HL-60 (cell line): ENCODE measurements at regions not wholly inside any gene's neighbourhood (a gene's known extent, or its start where the extent isn't known, plus 50 kb on each side); places are given as distances from the start of the nearest gene placed in this dataset.

Experiments
- DNase-seq, 2 experiments: peaks; one replicate each; pipeline ENCODE4 v3.0.0-alpha.2; 2010 to 2020; ENCODE audit warnings: low read depth in 1 of 2, low spot score in 1 of 2
- H3K27ac ChIP-seq: fragments of 250-450 bp; sonication (Bioruptor Pico); replicated peaks from 2 replicates; pipeline ENCODE4 v1.5.1; 2020; ENCODE audit warnings: mild to moderate bottlenecking, moderate library complexity
- H3K27me3 ChIP-seq: fragments of 250-450 bp; sonication (Bioruptor Pico); 2 replicates; pipeline ENCODE4 v1.5.1; 2021; ENCODE audit warnings: mild to moderate bottlenecking, moderate library complexity; ENCODE audit not compliant: insufficient read depth, poor library complexity, severe bottlenecking
- H3K4me3 ChIP-seq: replicated peaks from 2 replicates; pipeline ENCODE4 v1.5.1; 2011; ENCODE audit warnings: mild to moderate bottlenecking, control low read depth, low read length; ENCODE audit not compliant: insufficient read depth
- GABPA ChIP-seq: IDR thresholded peaks from 2 replicates; pipeline ENCODE4 v1.6.1; 2012; ENCODE audit warnings: low read depth
- POLR2AphosphoS5 ChIP-seq: IDR thresholded peaks from 2 replicates; pipeline ENCODE4 v1.6.1; 2012; ENCODE audit warnings: low read depth
- SPI1 ChIP-seq: IDR thresholded peaks from 2 replicates; pipeline ENCODE4 v1.6.1; 2012; ENCODE audit warnings: low read depth, mild to moderate bottlenecking, borderline replicate concordance
- TF ChIP-seq, protein P1 (sequence below): IDR thresholded peaks from 2 replicates; pipeline ENCODE4 v1.6.1; 2012; ENCODE audit warnings: low read depth; ENCODE audit not compliant: insufficient replicate concordance
- TF ChIP-seq, protein P2 (sequence below): IDR thresholded peaks from one replicate; pipeline ENCODE4 v1.5.1; 2011; ENCODE audit warnings: low read length, control low read depth, inconsistent platforms; ENCODE audit not compliant: insufficient read depth

DNA sequence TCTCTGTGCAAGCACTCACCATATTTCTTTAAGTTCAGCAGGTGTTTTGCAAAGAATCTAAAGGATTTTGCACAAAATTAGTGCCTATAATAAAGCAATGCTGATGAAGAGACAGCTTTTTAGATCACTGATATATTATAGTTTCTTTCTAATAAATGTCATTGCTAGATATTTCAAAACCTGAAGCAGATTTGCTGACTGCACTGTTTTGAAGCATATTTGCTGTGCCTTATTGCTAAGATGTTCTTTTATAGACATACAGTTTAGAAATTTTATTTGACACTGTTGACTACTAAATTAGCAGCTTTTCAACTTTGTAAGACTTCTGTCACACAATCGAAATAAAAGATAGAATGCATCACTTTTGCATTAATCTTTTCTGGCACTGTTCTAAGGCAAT is 620.9 kb upstream of the CELF4 start:
- DNase-seq = no peak
- no peak for TF ChIP-seq SPI1
- TF ChIP-seq POLR2AphosphoS5 = no peak
- Histone ChIP-seq H3K4me3 (no peak overlapping the region), H3K27me3 (no peaks in the 10 kb centered on the region), H3K27ac (no peak overlapping the region)

DNA sequence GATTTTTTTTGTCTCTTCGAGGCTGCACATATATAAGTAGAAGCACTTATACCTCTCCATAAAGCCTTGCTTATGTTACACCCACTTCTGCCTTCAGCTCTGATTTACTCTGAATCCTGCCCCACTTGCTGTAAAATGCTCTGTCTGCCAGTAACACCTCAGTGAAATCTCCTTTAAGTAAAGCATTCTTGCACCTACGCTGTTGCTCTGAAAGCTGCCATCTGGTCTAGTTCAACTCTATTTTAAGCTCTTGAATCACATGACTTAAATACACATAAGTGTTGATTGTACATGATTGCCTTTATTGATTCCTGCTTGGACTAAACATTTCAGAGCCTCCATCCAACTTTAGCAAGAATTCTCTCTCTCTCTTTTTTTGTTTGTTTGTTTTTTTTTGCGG is 609.0 kb upstream of the CELF4 start:
- Histone ChIP-seq H3K4me3 (no peak overlapping the region), H3K27me3 (no peaks in the 10 kb centered on the region), H3K27ac (no peak overlapping the region)
- no peak for DNase-seq
- TF ChIP-seq SPI1 (no peak), GABPA (no peak), POLR2AphosphoS5 (no peak)
- TF ChIP-seq, protein P1, sequence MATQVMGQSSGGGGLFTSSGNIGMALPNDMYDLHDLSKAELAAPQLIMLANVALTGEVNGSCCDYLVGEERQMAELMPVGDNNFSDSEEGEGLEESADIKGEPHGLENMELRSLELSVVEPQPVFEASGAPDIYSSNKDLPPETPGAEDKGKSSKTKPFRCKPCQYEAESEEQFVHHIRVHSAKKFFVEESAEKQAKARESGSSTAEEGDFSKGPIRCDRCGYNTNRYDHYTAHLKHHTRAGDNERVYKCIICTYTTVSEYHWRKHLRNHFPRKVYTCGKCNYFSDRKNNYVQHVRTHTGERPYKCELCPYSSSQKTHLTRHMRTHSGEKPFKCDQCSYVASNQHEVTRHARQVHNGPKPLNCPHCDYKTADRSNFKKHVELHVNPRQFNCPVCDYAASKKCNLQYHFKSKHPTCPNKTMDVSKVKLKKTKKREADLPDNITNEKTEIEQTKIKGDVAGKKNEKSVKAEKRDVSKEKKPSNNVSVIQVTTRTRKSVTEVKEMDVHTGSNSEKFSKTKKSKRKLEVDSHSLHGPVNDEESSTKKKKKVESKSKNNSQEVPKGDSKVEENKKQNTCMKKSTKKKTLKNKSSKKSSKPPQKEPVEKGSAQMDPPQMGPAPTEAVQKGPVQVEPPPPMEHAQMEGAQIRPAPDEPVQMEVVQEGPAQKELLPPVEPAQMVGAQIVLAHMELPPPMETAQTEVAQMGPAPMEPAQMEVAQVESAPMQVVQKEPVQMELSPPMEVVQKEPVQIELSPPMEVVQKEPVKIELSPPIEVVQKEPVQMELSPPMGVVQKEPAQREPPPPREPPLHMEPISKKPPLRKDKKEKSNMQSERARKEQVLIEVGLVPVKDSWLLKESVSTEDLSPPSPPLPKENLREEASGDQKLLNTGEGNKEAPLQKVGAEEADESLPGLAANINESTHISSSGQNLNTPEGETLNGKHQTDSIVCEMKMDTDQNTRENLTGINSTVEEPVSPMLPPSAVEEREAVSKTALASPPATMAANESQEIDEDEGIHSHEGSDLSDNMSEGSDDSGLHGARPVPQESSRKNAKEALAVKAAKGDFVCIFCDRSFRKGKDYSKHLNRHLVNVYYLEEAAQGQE = no peak
- TF ChIP-seq, protein P2, sequence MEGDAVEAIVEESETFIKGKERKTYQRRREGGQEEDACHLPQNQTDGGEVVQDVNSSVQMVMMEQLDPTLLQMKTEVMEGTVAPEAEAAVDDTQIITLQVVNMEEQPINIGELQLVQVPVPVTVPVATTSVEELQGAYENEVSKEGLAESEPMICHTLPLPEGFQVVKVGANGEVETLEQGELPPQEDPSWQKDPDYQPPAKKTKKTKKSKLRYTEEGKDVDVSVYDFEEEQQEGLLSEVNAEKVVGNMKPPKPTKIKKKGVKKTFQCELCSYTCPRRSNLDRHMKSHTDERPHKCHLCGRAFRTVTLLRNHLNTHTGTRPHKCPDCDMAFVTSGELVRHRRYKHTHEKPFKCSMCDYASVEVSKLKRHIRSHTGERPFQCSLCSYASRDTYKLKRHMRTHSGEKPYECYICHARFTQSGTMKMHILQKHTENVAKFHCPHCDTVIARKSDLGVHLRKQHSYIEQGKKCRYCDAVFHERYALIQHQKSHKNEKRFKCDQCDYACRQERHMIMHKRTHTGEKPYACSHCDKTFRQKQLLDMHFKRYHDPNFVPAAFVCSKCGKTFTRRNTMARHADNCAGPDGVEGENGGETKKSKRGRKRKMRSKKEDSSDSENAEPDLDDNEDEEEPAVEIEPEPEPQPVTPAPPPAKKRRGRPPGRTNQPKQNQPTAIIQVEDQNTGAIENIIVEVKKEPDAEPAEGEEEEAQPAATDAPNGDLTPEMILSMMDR = no peak

DNA sequence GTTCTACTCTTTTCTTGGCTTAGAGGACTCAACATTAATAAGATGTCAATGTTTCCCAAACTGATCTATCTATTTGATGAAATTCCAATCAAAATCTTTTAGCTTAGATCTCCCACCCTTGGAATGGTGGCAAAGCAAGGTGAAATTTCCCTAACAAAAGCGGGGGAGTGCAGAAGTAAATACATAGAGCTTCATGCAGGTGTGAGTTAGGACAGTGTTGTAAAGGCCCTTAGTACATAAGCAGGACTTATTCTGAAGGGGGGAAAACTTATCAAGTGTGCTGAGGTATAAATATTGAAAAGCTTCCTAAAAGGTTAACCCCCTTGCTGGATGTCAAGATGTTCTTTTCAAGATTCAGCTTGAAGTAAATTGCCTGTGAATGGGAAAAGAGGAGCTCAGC is 608.6 kb upstream of the CELF4 start:
- no peak overlapping the region for H3K27ac ChIP-seq
- TF ChIP-seq POLR2AphosphoS5 = no peak
- no peak for TF ChIP-seq SPI1
- TF ChIP-seq, protein P1 = no peak
- TF ChIP-seq, protein P2 = no peak
- no peak for TF ChIP-seq GABPA
- no peak overlapping the region for H3K4me3 ChIP-seq
- DNase-seq = no peak
- H3K27me3 ChIP-seq = no peaks in the 10 kb centered on the region

DNA sequence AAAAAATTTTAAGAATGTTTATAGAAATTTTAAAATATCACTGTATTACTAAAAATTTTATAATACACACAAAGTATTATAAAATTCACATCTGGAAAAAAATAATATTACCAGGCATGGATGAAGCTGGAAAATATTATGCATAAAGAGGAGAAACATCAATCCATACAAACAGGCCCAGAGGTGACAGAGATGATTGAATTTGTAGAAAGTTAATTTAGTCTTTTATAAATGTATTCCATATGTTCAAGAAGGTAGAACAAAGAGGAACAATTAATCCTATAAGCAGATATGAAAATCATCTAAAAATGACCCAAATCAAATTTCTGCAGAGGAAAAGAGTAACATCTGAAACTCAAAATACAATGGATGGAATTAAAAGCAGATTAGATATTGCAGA is 605.2 kb upstream of the CELF4 start:
- no peak for TF ChIP-seq SPI1
- TF ChIP-seq, protein P1 = no peak
- TF ChIP-seq, protein P2 = no peak
- TF ChIP-seq POLR2AphosphoS5 = no peak
- TF ChIP-seq GABPA = no peak
- no peaks in the 10 kb centered on the region for H3K27me3 ChIP-seq

More for the DNA sequence above, 605.2 kb upstream of the CELF4 start:
- no peak for DNase-seq
- Histone ChIP-seq H3K4me3 (no peak overlapping the region), H3K27ac (no peak overlapping the region)
